ENCODE measurements at regions not wholly inside any gene's neighbourhood (a gene's known extent, or its start where the extent isn't known, plus 50 kb on each side); places are given as distances from the start of the nearest gene placed in this dataset.
A peak's percentile ranks its signal among the peaks of the same experiment; 100 is the strongest.

- Histone ChIP-seq H3K36me3 (ENCODE audit: insufficient read depth, low read length) (no peaks in the 10 kb centered on the region), H3K9me3 (ENCODE audit: low read length) (no peaks in the 10 kb centered on the region), H2AFZ (ENCODE audit: low read depth, low read length) (no peak overlapping the region), H3K4me2 (ENCODE audit: low read length) (no peak overlapping the region), H3K9me2 (ENCODE audit: insufficient read depth, low read length) (no peaks in the 10 kb centered on the region), H4K20me1 (ENCODE audit: insufficient read depth) (no peaks in the 10 kb centered on the region), H3K79me2 (replicated peaks; ENCODE audit: insufficient read depth, low read length) (no peaks in the 10 kb centered on the region), H3K27ac (ENCODE audit: low read length) (no peak overlapping the region), H3K9ac (ENCODE audit: low read length) (no peak overlapping the region), H3K4me3 (ENCODE audit: low read length) (no peak overlapping the region), H3K27me3 (ENCODE audit: insufficient read depth, low read depth, low read length) (no peaks in the 10 kb centered on the region), H3F3A (ENCODE audit: insufficient read depth, low read length, poor library complexity, severe bottlenecking) (no peaks in the 10 kb centered on the region)
- TF ChIP-seq POLR2AphosphoS5 (IDR thresholded peaks at IDR 0.05) (no peak), MXI1 (conservative IDR thresholded peaks at IDR 0.05; ENCODE audit: poor library complexity, severe bottlenecking) (no peak), SMC3 (conservative IDR thresholded peaks at IDR 0.05; ENCODE audit: poor library complexity) (no peak), RAD21 (conservative IDR thresholded peaks at IDR 0.05) (no peak), EZH2 (IDR thresholded peaks at IDR 0.05; ENCODE audit: borderline replicate concordance, insufficient read depth, low read length, poor library complexity, severe bottlenecking) (no peak), EP300 (conservative IDR thresholded peaks at IDR 0.05; ENCODE audit: poor library complexity, severe bottlenecking) (no peak)
These were observed 69.2 kb upstream of the ETV6 start for GRCh38 chr12:11580125-11580751.

- no peaks in the 10 kb centered on the region for H3K9me2 ChIP-seq (ENCODE audit: insufficient read depth, low read length)
- H3K79me2 ChIP-seq (replicated peaks; ENCODE audit: insufficient read depth, low read length): no peaks in the 10 kb centered on the region
- no peak overlapping the region for H2AFZ ChIP-seq (ENCODE audit: low read depth, low read length)
- TF ChIP-seq EZH2 (IDR thresholded peaks at IDR 0.05; ENCODE audit: borderline replicate concordance, insufficient read depth, low read length, poor library complexity, severe bottlenecking): no peak
- TF ChIP-seq TAF1 (IDR thresholded peaks at IDR 0.05; ENCODE audit: low read depth): no peak
- TF ChIP-seq RAD21 (conservative IDR thresholded peaks at IDR 0.05): peak; percentile 89
- no peak for TF ChIP-seq MXI1 (conservative IDR thresholded peaks at IDR 0.05; ENCODE audit: poor library complexity, severe bottlenecking)
- TF ChIP-seq, protein P1, sequence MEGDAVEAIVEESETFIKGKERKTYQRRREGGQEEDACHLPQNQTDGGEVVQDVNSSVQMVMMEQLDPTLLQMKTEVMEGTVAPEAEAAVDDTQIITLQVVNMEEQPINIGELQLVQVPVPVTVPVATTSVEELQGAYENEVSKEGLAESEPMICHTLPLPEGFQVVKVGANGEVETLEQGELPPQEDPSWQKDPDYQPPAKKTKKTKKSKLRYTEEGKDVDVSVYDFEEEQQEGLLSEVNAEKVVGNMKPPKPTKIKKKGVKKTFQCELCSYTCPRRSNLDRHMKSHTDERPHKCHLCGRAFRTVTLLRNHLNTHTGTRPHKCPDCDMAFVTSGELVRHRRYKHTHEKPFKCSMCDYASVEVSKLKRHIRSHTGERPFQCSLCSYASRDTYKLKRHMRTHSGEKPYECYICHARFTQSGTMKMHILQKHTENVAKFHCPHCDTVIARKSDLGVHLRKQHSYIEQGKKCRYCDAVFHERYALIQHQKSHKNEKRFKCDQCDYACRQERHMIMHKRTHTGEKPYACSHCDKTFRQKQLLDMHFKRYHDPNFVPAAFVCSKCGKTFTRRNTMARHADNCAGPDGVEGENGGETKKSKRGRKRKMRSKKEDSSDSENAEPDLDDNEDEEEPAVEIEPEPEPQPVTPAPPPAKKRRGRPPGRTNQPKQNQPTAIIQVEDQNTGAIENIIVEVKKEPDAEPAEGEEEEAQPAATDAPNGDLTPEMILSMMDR (IDR thresholded peaks at IDR 0.05; ENCODE audit: poor library complexity, severe bottlenecking): peak; percentile 78
- TF ChIP-seq SMC3 (conservative IDR thresholded peaks at IDR 0.05; ENCODE audit: poor library complexity): peak; percentile 95
- H3F3A ChIP-seq (ENCODE audit: insufficient read depth, low read length, poor library complexity, severe bottlenecking): no peaks in the 10 kb centered on the region
- no peak overlapping the region for H3K4me2 ChIP-seq (ENCODE audit: low read length)
- no peaks in the 10 kb centered on the region for H4K20me1 ChIP-seq (ENCODE audit: insufficient read depth)
- H3K36me3 ChIP-seq (ENCODE audit: insufficient read depth, low read length): no peaks in the 10 kb centered on the region
- no peak overlapping the region for H3K4me3 ChIP-seq (ENCODE audit: low read length)
- H3K9ac ChIP-seq (ENCODE audit: low read length): no peak overlapping the region
- no peak overlapping the region for H3K27ac ChIP-seq (ENCODE audit: low read length)
- no peaks in the 10 kb centered on the region for H3K27me3 ChIP-seq (ENCODE audit: insufficient read depth, low read depth, low read length)
- H3K9me3 ChIP-seq (ENCODE audit: low read length): no peaks in the 10 kb centered on the region
These were observed 68.2 kb upstream of the ETV6 start for GRCh38 chr12:11581179-11581755.

DNA sequence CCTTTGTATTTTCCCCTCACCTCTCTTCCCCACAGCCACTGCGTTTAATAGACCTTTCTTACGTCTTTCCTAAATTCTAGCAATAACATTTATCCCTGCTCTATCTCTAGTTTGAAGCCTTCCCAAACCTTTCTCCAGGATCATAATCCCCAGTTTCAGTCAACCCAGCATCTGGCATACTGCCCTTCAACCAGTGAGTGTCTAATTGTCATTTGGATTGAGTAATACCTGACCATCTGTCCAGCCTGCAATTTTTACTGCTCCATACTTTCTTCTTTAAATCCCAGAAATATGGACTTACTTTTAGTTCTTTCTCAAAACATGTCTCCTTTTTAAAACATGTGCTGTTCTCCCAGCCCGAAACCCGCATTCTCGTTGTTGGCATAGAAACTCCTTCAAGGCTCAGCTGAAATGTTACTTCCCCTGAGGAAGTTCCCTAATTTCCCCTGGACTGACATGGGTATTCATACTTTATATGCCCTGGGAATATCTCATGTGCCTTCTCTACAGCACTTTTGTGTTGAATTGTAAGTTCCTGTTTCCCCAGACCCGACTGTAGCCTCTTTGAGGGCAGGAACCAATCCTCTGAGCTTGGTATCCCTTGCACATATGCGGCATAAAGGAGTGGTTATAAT is 65.1 kb upstream of the ETV6 start:
- TF ChIP-seq EP300 (conservative IDR thresholded peaks at IDR 0.05; ENCODE audit: poor library complexity, severe bottlenecking) (no peak), MXI1 (conservative IDR thresholded peaks at IDR 0.05; ENCODE audit: poor library complexity, severe bottlenecking) (no peak), RAD21 (conservative IDR thresholded peaks at IDR 0.05) (no peak), EZH2 (IDR thresholded peaks at IDR 0.05; ENCODE audit: borderline replicate concordance, insufficient read depth, low read length, poor library complexity, severe bottlenecking) (no peak), REST (IDR thresholded peaks at IDR 0.05; ENCODE audit: borderline replicate concordance) (no peak), POLR2AphosphoS5 (IDR thresholded peaks at IDR 0.05) (no peak), TAF1 (IDR thresholded peaks at IDR 0.05; ENCODE audit: low read depth) (no peak), SMC3 (conservative IDR thresholded peaks at IDR 0.05; ENCODE audit: poor library complexity) (no peak)
- TF ChIP-seq, protein P1 (IDR thresholded peaks at IDR 0.05; ENCODE audit: poor library complexity, severe bottlenecking): no peak
- no peaks in the 10 kb centered on the region for H3K36me3 ChIP-seq (ENCODE audit: insufficient read depth, low read length)
- H3K27ac ChIP-seq (ENCODE audit: low read length): no peak overlapping the region
- H3K4me3 ChIP-seq (ENCODE audit: low read length): no peak overlapping the region
- H4K20me1 ChIP-seq (ENCODE audit: insufficient read depth): no peaks in the 10 kb centered on the region
- no peaks in the 10 kb centered on the region for H3K79me2 ChIP-seq (replicated peaks; ENCODE audit: insufficient read depth, low read length)
- no peaks in the 10 kb centered on the region for H3K27me3 ChIP-seq (ENCODE audit: insufficient read depth, low read depth, low read length)
- H3K9ac ChIP-seq (ENCODE audit: low read length): no peak overlapping the region
- no peaks in the 10 kb centered on the region for H3F3A ChIP-seq (ENCODE audit: insufficient read depth, low read length, poor library complexity, severe bottlenecking)
- no peak overlapping the region for H3K4me2 ChIP-seq (ENCODE audit: low read length)
- no peaks in the 10 kb centered on the region for H3K9me2 ChIP-seq (ENCODE audit: insufficient read depth, low read length)
- no peak overlapping the region for H2AFZ ChIP-seq (ENCODE audit: low read depth, low read length)
- no peaks in the 10 kb centered on the region for H3K9me3 ChIP-seq (ENCODE audit: low read length)
